SH-SY5Y (cell line): ENCODE measurements at regions not wholly inside any gene's neighbourhood (a gene's known extent, or its start where the extent isn't known, plus 50 kb on each side); places are given as distances from the start of the nearest gene placed in this dataset.

Experiments
- GATA2 ChIP-seq: IDR thresholded peaks from 2 replicates; pipeline ENCODE4 v1.6.1; 2011; ENCODE audit warnings: mild to moderate bottlenecking, low read depth, low read length
- GATA3 ChIP-seq: IDR thresholded peaks from 2 replicates; pipeline ENCODE4 v1.6.1; 2011; ENCODE audit warnings: low read depth, mild to moderate bottlenecking, low read length, moderate library complexity

DNA sequence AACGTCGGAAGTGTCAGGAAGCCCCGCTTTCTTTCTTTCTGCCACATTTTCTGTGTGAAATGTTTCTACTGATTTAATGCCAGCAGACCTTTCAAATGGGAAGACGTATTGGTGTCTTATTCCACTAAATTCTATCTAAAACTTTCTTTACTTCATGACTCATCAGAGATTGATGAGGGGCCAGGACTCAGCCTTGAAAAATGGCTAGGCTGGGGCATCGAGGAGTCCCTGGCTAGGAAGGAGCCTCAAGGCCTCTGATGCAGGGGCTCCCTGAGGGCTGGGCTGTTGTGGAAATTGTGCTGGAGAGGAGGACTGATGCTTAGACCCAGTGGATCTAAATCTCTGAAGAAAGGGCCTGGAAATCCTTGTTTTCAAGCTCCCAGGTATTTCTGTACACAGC lies 192.8 kb upstream of the PDE10A start:
- TF ChIP-seq GATA3 = no peak
- TF ChIP-seq GATA2 = no peak
